AG09309 (cell line): ENCODE measurements at regions not wholly inside any gene's neighbourhood (a gene's known extent, or its start where the extent isn't known, plus 50 kb on each side); places are given as distances from the start of the nearest gene placed in this dataset.

Experiments
- DNase-seq: peaks from one replicate; pipeline ENCODE4 v3.0.0-alpha.2; 2010; ENCODE audit warnings: low read depth
- H3K4me3 ChIP-seq: 2 replicates; pipeline ENCODE4 v1.5.1; 2011; ENCODE audit warnings: mild to moderate bottlenecking, low read depth, low read length, moderate library complexity; ENCODE audit not compliant: control insufficient read depth
- CTCF ChIP-seq: IDR thresholded peaks from 2 replicates; pipeline ENCODE4 v1.5.1; 2011; ENCODE audit warnings: mild to moderate bottlenecking, low read depth, low read length, inconsistent platforms; ENCODE audit not compliant: insufficient read depth, control insufficient read depth; ENCODE audit errors: missing control alignments

GRCh38 chr2:3023531-3023930 lies 354.1 kb downstream of the EIPR1 start:
- no peak for DNase-seq
- no peak overlapping the region for H3K4me3 ChIP-seq
- TF ChIP-seq CTCF, result no peak

GRCh38 chr2:3022841-3023372 lies 354.7 kb downstream of the EIPR1 start:
- no peak for DNase-seq
- no peak overlapping the region for H3K4me3 ChIP-seq
- TF ChIP-seq CTCF, result no peak

GRCh38 chr2:3021720-3022119 lies 355.9 kb downstream of the EIPR1 start:
- no peak for TF ChIP-seq CTCF
- no peak for DNase-seq
- H3K4me3 ChIP-seq, result no peak overlapping the region

GRCh38 chr2:3010001-3010400 lies 367.6 kb downstream of the EIPR1 start:
- no peak for DNase-seq
- no peak overlapping the region for H3K4me3 ChIP-seq
- no peak for TF ChIP-seq CTCF

GRCh38 chr2:3009483-3009882 lies 368.1 kb downstream of the EIPR1 start:
- TF ChIP-seq CTCF, result no peak
- no peak for DNase-seq
- no peak overlapping the region for H3K4me3 ChIP-seq

- DNase-seq, result no peak
- no peak overlapping the region for H3K4me3 ChIP-seq
- no peak for TF ChIP-seq CTCF
Measured at GRCh38 chr2:3009005-3009404, 368.6 kb downstream of the EIPR1 start.

GRCh38 chr2:3008561-3008960 lies 369.1 kb downstream of the EIPR1 start:
- TF ChIP-seq CTCF, result no peak

More at GRCh38 chr2:3008561-3008960, 369.1 kb downstream of the EIPR1 start:
- DNase-seq, result no peak
- H3K4me3 ChIP-seq, result no peak overlapping the region
